Naive thymus-derived CD4-positive, alpha-beta T cell (primary cell): ENCODE measurements at regions not wholly inside any gene's neighbourhood (a gene's known extent, or its start where the extent isn't known, plus 50 kb on each side); places are given as distances from the start of the nearest gene placed in this dataset.
A peak's percentile ranks its signal among the peaks of the same experiment; 100 is the strongest.

Experiments
- ATAC-seq: fragments of 150-1000 bp; cut with Tn5 transposase; 2 replicates; pipeline ENCODE4 v1.10.0; 2021; ENCODE audit warnings: mild to moderate bottlenecking, moderate library complexity
- CTCF ChIA-PET: fragments of 350-600 bp; sonication (Branson Sonifier 250); formaldehyde crosslinking; loops from one replicate; lab custom pipeline; 2021; ENCODE audit warnings: antibody characterized with exemption; lab: Charles Lee
- POLR2A ChIA-PET: fragments of 350-600 bp; sonication (Branson Sonifier 250); formaldehyde crosslinking; loops from one replicate; lab custom pipeline; 2021; ENCODE audit warnings: antibody characterized with exemption, inconsistent platforms; lab: Charles Lee
- DNase-seq, 9 donors: peaks; one replicate each; pipeline versions ENCODE4 v3.0.0 to v3.0.0-alpha.2; 2020 to 2022; ENCODE audit warnings: mixed read lengths in 1 of 9
- H3K27ac ChIP-seq: one replicate; pipeline ENCODE4 v1.7.0; 2013; ENCODE audit warnings: mild to moderate bottlenecking, low read depth, low read length, moderate library complexity
- H3K27me3 ChIP-seq, 2 donors: one replicate each; pipeline ENCODE4 v1.7.0; 2013; ENCODE audit warnings: low read length in 2 of 2, mild to moderate bottlenecking in 2 of 2, moderate library complexity in 2 of 2; ENCODE audit not compliant: control insufficient read depth in 2 of 2, insufficient read depth in 2 of 2
- H3K36me3 ChIP-seq, 3 experiments: 1 replicate in 2 of 3; 2 replicates in 1 of 3; pipeline ENCODE4 v1.7.0; 2013; ENCODE audit warnings: low read length in 3 of 3, mild to moderate bottlenecking in 3 of 3, moderate library complexity in 1 of 3; ENCODE audit not compliant: insufficient read depth in 3 of 3, control insufficient read depth in 2 of 3
- H3K4me1 ChIP-seq, 2 donors: one replicate each; pipeline ENCODE4 v1.7.0; 2013; ENCODE audit warnings: low read length in 2 of 2, mild to moderate bottlenecking in 2 of 2, moderate library complexity in 1 of 2; ENCODE audit not compliant: control insufficient read depth in 2 of 2, insufficient read depth in 2 of 2
- H3K4me3 ChIP-seq: 2 replicates; pipeline ENCODE4 v1.7.0; 2013; ENCODE audit warnings: mild to moderate bottlenecking, low read length
- H3K9me3 ChIP-seq, 3 experiments: 1 replicate in 2 of 3; 2 replicates in 1 of 3; pipeline ENCODE4 v1.7.0; 2013; ENCODE audit warnings: low read length in 3 of 3; ENCODE audit not compliant: control insufficient read depth in 2 of 3
- H3K27ac Mint-ChIP-seq, 9 donors: one replicate each; pipeline ENCODE4 v1.8.0; 2020 to 2022; ENCODE audit warnings: mixed read lengths in 9 of 9, mild to moderate bottlenecking in 8 of 9, moderate library complexity in 5 of 9, inconsistent platforms in 2 of 9
- H3K27me3 Mint-ChIP-seq, 5 donors: one replicate each; pipeline ENCODE4 v1.8.0; 2021 to 2022; ENCODE audit warnings: mixed read lengths in 5 of 5, mild to moderate bottlenecking in 1 of 5
- H3K36me3 Mint-ChIP-seq, 5 donors: one replicate each; pipeline ENCODE4 v1.8.0; 2020 to 2022; ENCODE audit warnings: mixed read lengths in 5 of 5, mild to moderate bottlenecking in 3 of 5, inconsistent platforms in 1 of 5
- H3K4me1 Mint-ChIP-seq, 7 donors: one replicate each; pipeline ENCODE4 v1.8.0; 2020 to 2022; ENCODE audit warnings: mixed read lengths in 7 of 7, mild to moderate bottlenecking in 3 of 7, inconsistent platforms in 1 of 7
- H3K4me3 Mint-ChIP-seq, 10 donors: one replicate each; pipeline ENCODE4 v1.8.0; 2020 to 2022; ENCODE audit warnings: mild to moderate bottlenecking in 10 of 10, mixed read lengths in 10 of 10, moderate library complexity in 6 of 10, inconsistent platforms in 2 of 10
- H3K9me3 Mint-ChIP-seq, 11 donors: one replicate each; pipeline ENCODE4 v1.8.0; 2020 to 2022; ENCODE audit warnings: mixed read lengths in 11 of 11, mild to moderate bottlenecking in 4 of 11, inconsistent platforms in 1 of 11, moderate library complexity in 1 of 11
- intact Hi-C, 2 donors: fragments of 100-400 bp; cut with micrococcal nuclease; formaldehyde crosslinking; loops; one replicate each; pipeline ENCODE4 v1.15.1; 2023

DNA sequence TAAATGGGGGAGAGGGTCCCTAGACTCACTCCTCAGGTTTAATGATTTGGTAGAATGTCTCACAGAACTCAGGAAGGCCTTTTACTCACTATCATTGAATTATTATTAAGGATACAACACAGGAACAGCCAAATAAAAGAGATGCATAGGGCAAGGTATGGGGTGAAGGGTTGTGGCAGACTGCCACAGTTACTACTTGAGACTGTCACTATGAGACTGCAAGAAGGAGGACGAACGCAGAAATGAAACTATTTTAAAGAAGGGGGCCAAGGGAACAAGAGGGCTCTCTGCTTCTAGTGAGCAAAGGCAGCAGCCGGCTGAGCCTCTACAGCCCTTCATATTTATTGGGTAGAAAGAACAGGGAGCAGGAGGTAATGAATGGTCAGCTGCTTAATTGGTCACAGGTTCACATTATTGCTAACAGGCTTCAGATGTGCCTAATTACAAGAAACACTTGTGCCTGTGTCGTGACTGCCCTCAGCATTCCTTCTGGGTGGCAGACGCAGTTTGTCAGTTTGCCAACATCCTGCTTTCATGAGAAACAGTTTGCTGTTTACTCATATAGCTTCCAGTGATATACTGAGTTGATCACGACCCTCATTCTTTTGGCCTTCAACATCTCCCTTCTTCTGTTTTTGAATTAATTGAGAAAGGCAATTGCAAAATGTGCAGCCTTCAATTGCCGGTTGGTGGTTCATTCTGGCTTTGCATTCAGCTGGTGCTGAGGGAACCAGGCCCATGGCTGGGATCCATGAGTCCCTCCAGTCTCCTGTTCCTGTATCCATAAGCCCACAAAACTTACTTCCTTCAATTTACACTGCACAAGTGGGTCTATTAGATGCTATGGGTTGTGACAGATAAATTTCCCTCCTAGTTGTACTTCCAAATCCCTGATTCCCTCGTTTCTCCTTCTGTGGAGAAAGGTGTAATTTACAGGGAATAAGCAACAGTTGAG lies 82.8 kb upstream of the PLEKHG7 start:
- no peak overlapping the region for H3K4me3 Mint-ChIP-seq
- Histone ChIP-seq H3K4me1 (no peaks in the 10 kb centered on the region), H3K27me3 (no peaks in the 10 kb centered on the region), H3K36me3 (no peaks in the 10 kb centered on the region), H3K9me3 (no peaks in the 10 kb centered on the region), H3K27ac (no peak overlapping the region), H3K4me3 (no peak overlapping the region)
- peaks cover 0 to 9% (median 6%) of the 10 kb centered on the region in 11 donors for H3K9me3 Mint-ChIP-seq
- peak overlapping the region in 1 of 9 donors; percentile 57 for H3K27ac Mint-ChIP-seq
- DNase-seq (no peak), ATAC-seq (no peak)
- intact Hi-C loops: no loop called here
- H3K36me3 Mint-ChIP-seq: peaks cover 0 to 5% (median 5%) of the 10 kb centered on the region in 5 donors
- H3K4me1 Mint-ChIP-seq: peaks cover 0 to 5% (median 0%) of the 10 kb centered on the region in 7 donors
- H3K27me3 Mint-ChIP-seq: peaks cover 0 to 3% (median 0%) of the 10 kb centered on the region in 5 donors
- CTCF ChIA-PET: no interaction called here
- POLR2A ChIA-PET: no interaction called here

DNA sequence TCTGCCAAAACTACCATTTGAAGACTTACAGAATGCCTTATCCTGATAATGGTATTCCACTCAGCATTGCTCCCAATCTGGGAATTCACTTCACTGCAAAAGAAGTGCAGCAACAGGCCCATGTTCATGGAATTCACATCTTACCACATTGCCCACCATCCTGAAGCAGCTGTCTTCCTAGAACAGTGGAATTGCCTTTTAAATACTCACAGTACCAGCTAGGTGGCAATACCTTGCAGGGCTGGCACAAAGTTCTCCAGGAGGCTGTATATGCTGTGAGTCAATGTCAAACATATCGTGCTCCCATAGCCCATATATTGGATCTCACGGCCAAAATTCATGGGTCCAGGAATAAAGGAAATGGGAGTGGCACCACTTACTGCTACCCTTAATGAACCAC lies 83.8 kb upstream of the PLEKHG7 start:
- intact Hi-C loops: no loop called here
- Mint-ChIP-seq H3K27ac (no peak overlapping the region), H3K36me3 (peaks cover 0 to 5% (median 5%) of the 10 kb centered on the region in 5 donors), H3K4me1 (peaks cover 0 to 5% (median 0%) of the 10 kb centered on the region in 7 donors), H3K27me3 (no peaks in the 10 kb centered on the region), H3K9me3 (peaks cover 0 to 9% (median 6%) of the 10 kb centered on the region in 11 donors), H3K4me3 (no peak overlapping the region)
- Histone ChIP-seq H3K9me3 (no peaks in the 10 kb centered on the region), H3K4me1 (no peaks in the 10 kb centered on the region), H3K27me3 (no peaks in the 10 kb centered on the region), H3K4me3 (no peak overlapping the region), H3K27ac (no peak overlapping the region), H3K36me3 (no peaks in the 10 kb centered on the region)
- ChIA-PET POLR2A (no interaction called here), CTCF (no interaction called here)
- ATAC-seq (no peak), DNase-seq (no peak)

DNA sequence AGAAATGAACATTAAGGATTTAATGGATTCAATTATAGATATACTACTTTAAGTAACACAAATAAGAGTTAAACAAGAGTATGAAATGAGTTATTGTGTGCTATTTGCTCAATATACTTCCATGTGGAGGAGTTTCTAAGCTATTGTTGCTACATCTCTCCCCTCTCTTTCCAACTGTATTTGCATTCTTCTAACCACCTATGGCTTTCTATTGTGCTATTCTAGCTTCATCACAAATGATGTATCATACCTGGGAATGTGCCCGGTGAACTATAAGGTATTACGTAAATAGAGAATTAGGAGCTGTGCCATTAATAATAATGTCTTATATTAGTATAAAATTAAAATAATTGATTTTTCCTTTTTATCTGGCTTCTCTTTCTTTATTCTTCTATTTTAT lies 87.1 kb upstream of the PLEKHG7 start:
- CTCF ChIA-PET: no interaction called here
- H3K27me3 Mint-ChIP-seq: no peaks in the 10 kb centered on the region
- DNase-seq (no peak), ATAC-seq (no peak)
- POLR2A ChIA-PET: no interaction called here
- Histone ChIP-seq H3K27me3 (no peaks in the 10 kb centered on the region), H3K27ac (no peak overlapping the region), H3K9me3 (no peaks in the 10 kb centered on the region), H3K4me3 (no peak overlapping the region), H3K4me1 (no peaks in the 10 kb centered on the region), H3K36me3 (no peaks in the 10 kb centered on the region)
- intact Hi-C loops: no loop called here
- H3K4me1 Mint-ChIP-seq: peaks cover 0 to 2% (median 0%) of the 10 kb centered on the region in 7 donors
- H3K4me3 Mint-ChIP-seq: no peak overlapping the region
- peaks cover 0 to 8% (median 0%) of the 10 kb centered on the region in 11 donors for H3K9me3 Mint-ChIP-seq
- H3K27ac Mint-ChIP-seq: no peak overlapping the region
- H3K36me3 Mint-ChIP-seq: peaks cover 0 to 7% (median 0%) of the 10 kb centered on the region in 5 donors

DNA sequence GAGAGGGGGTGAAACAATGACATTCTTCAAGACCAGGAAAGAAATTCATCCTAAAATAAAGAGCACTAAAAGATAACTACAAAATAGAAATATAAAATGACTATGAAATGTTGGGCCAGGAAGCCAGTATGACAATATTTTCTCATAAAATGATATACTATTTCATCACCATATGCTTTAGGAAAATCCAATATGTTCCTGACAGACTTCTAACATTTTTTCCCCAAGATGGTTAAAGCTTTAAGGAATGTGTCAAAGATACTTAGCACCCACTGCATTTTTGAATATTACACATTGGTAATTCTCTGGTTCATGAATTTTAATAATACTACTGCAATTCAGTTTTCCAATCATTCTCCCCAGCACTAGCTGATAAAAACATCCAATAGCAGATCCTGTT lies 87.7 kb upstream of the PLEKHG7 start:
- H3K27me3 Mint-ChIP-seq: no peaks in the 10 kb centered on the region
- Histone ChIP-seq H3K4me3 (no peak overlapping the region), H3K27ac (no peak overlapping the region), H3K27me3 (no peaks in the 10 kb centered on the region), H3K9me3 (no peaks in the 10 kb centered on the region), H3K36me3 (no peaks in the 10 kb centered on the region), H3K4me1 (no peaks in the 10 kb centered on the region)
- CTCF ChIA-PET: no interaction called here
- POLR2A ChIA-PET: interaction anchor here (0.6 kb wide), 1 partner anchor 23 kb away, joined by 3 read pairs; no protein-coding TSS in a partner anchor
- intact Hi-C loops: no loop called here
- no peak for ATAC-seq
- no peak overlapping the region for H3K27ac Mint-ChIP-seq
- H3K4me1 Mint-ChIP-seq: peaks cover 0 to 2% (median 0%) of the 10 kb centered on the region in 7 donors
- DNase-seq: no peak
- H3K36me3 Mint-ChIP-seq: peaks cover 0 to 7% (median 0%) of the 10 kb centered on the region in 5 donors
- no peak overlapping the region for H3K4me3 Mint-ChIP-seq
- peaks cover 0 to 8% (median 0%) of the 10 kb centered on the region in 11 donors for H3K9me3 Mint-ChIP-seq

DNA sequence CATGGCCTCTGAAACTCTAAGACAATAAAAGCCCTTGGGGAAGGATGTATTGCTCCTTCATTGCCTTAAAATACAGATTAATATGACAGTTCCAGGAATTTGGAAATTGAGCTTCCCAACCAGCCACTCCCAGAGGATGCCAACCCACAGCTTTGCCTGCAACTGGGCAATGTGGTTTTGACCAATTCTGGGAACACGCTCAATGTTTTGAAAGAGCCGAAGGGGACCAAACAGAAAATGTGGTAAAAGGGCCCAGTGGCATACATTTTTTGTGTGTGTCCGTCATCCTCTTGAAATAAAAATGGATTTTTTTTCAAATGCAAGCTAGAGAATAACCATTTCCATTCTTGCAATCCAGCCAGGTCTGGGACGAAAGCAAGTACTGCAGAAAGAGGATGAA lies 88.3 kb upstream of the PLEKHG7 start:
- Mint-ChIP-seq H3K9me3 (peaks cover 0 to 8% (median 0%) of the 10 kb centered on the region in 11 donors), H3K36me3 (peaks cover 0 to 7% (median 0%) of the 10 kb centered on the region in 5 donors), H3K27ac (no peak overlapping the region), H3K4me3 (no peak overlapping the region), H3K4me1 (peaks cover 0 to 2% (median 0%) of the 10 kb centered on the region in 7 donors), H3K27me3 (no peaks in the 10 kb centered on the region)
- CTCF ChIA-PET: no interaction called here
- Histone ChIP-seq H3K4me1 (no peaks in the 10 kb centered on the region), H3K4me3 (no peak overlapping the region), H3K27me3 (no peaks in the 10 kb centered on the region), H3K27ac (no peak overlapping the region), H3K9me3 (no peaks in the 10 kb centered on the region), H3K36me3 (no peaks in the 10 kb centered on the region)
- DNase-seq (no peak), ATAC-seq (no peak)
- intact Hi-C loops: no loop called here
- POLR2A ChIA-PET: interaction anchor here (0.6 kb wide), 1 partner anchor 24 kb away, joined by 3 read pairs; no protein-coding TSS in a partner anchor

DNA sequence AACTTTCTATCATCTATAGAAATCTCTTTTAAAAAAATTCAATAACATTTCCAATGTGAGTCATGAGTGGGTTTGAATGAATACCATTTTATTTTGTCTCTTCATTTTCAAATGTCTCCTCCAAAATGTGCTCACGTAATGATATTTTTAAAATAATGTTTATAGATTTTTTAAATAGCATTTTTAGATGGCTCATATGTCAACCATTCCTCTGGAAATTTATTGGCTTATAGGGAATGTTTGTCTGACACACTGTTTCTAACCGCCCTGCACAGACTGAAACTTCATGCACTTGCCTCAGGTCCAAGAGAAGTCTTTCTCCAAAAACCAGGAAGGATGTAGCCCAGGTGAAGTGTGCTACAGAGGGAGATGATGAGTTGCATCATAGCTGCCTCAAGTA lies 88.8 kb upstream of the PLEKHG7 start:
- DNase-seq: no peak
- Mint-ChIP-seq H3K27me3 (no peaks in the 10 kb centered on the region), H3K4me1 (peaks cover 0 to 2% (median 0%) of the 10 kb centered on the region in 7 donors), H3K9me3 (peaks cover 0 to 8% (median 0%) of the 10 kb centered on the region in 11 donors), H3K4me3 (no peak overlapping the region), H3K36me3 (peaks cover 0 to 7% (median 0%) of the 10 kb centered on the region in 5 donors), H3K27ac (no peak overlapping the region)
- no peaks in the 10 kb centered on the region for H3K9me3 ChIP-seq
- no peak overlapping the region for H3K4me3 ChIP-seq
- H3K4me1 ChIP-seq: no peaks in the 10 kb centered on the region
- intact Hi-C loops: no loop called here
- CTCF ChIA-PET: no interaction called here
- no peak for ATAC-seq
- POLR2A ChIA-PET: no interaction called here
- H3K27ac ChIP-seq: no peak overlapping the region
- no peaks in the 10 kb centered on the region for H3K27me3 ChIP-seq
- no peaks in the 10 kb centered on the region for H3K36me3 ChIP-seq
